Fibroblast of lung (primary cell): ENCODE measurements at regions not wholly inside any gene's neighbourhood (a gene's known extent, or its start where the extent isn't known, plus 50 kb on each side); places are given as distances from the start of the nearest gene placed in this dataset.

ENCODE experiments used
- CTCF ChIP-seq, 2 donors: IDR thresholded peaks in 1 of 2; conservative IDR thresholded peaks in 1 of 2; 1 replicate in 1 of 2; 2 replicates in 1 of 2; pipeline ENCODE4 v1.5.1; 2011 to 2012; ENCODE audit warnings: low read length in 2 of 2, control low read depth in 1 of 2, inconsistent platforms in 1 of 2, low read depth in 1 of 2, mild to moderate bottlenecking in 1 of 2
- EZH2 ChIP-seq: IDR thresholded peaks from 2 replicates; pipeline ENCODE4 v1.5.1; 2012; ENCODE audit warnings: low read length, control low read depth, mild to moderate bottlenecking; ENCODE audit errors: missing control alignments

DNA sequence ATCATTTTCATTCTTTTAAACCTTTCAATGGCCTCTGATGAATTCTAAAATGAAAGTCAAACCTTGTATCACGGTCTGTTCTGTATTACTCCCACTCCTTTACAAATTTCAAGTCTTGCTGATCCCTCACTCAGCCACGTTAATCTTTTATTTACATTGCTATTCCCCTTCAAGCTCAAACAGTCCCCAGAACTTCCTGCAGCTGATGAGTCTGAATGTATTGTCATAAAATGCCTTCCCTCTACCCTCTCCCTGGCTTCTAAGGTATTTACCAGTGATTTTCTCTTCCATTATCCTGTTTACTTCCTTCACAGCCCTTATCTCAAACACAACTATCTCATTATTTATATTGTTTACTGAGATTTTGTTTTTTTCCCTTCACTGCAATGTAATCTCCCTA is 562.3 kb upstream of the C9orf72 start:
- TF ChIP-seq CTCF (conservative IDR thresholded peaks at IDR 0.05 in 1 of 2, IDR thresholded peaks at IDR 0.05 in 1 of 2; ENCODE audit: low read depth in 1 of 2, low read length in 2 of 2) (no peak), EZH2 (no peak)
